Smooth muscle cell (in vitro differentiated cells): ENCODE measurements at regions not wholly inside any gene's neighbourhood (a gene's known extent, or its start where the extent isn't known, plus 50 kb on each side); places are given as distances from the start of the nearest gene placed in this dataset.

Experiments used
- DNase-seq: peaks from one replicate; lab custom pipeline; 2025; ENCODE audit not compliant: unreplicated experiment; lab: John Stamatoyannopoulos, UW
- H2AFZ ChIP-seq: fragments of 200-600 bp; sonication (generic); 2 replicates; pipeline ENCODE4 v1.6.0; 2016; ENCODE audit warnings: antibody characterized with exemption, low read depth, mild to moderate bottlenecking
- H3F3A ChIP-seq: fragments of 200-600 bp; sonication (generic); 2 replicates; pipeline ENCODE4 v1.6.0; 2017; ENCODE audit warnings: antibody characterized with exemption, low read depth
- H3K27ac ChIP-seq: fragments of 200-600 bp; sonication (generic); 2 replicates; pipeline ENCODE4 v1.5.1; 2016; ENCODE audit warnings: low read depth, mild to moderate bottlenecking
- H3K27me3 ChIP-seq: fragments of 200-600 bp; sonication (generic); 2 replicates; pipeline ENCODE4 v1.6.1; 2016; ENCODE audit warnings: low read depth, mild to moderate bottlenecking
- H3K36me3 ChIP-seq: fragments of 200-600 bp; sonication (generic); 2 replicates; pipeline ENCODE4 v1.5.1; 2016; ENCODE audit warnings: low read depth
- H3K4me1 ChIP-seq: fragments of 200-600 bp; sonication (generic); 2 replicates; pipeline ENCODE4 v1.5.1; 2016; ENCODE audit warnings: low read depth
- H3K4me2 ChIP-seq: fragments of 200-600 bp; sonication (generic); 2 replicates; pipeline ENCODE4 v1.6.0; 2016; ENCODE audit warnings: mild to moderate bottlenecking
- H3K4me3 ChIP-seq: fragments of 200-600 bp; sonication (generic); 2 replicates; pipeline ENCODE4 v1.5.1; 2016; ENCODE audit warnings: mild to moderate bottlenecking
- H3K79me2 ChIP-seq: fragments of 200-600 bp; sonication (generic); 2 replicates; pipeline ENCODE4 v1.6.0; 2016; ENCODE audit warnings: low read depth, mild to moderate bottlenecking
- H3K9ac ChIP-seq: fragments of 200-600 bp; sonication (generic); 2 replicates; pipeline ENCODE4 v1.6.0; 2016; ENCODE audit warnings: low read depth
- H3K9me3 ChIP-seq: fragments of 200-600 bp; sonication (generic); replicated peaks from 2 replicates; pipeline ENCODE4 v1.5.1; 2016; ENCODE audit warnings: low read depth
- H4K20me1 ChIP-seq: fragments of 200-600 bp; sonication (generic); 2 replicates; pipeline ENCODE4 v1.6.0; 2016; ENCODE audit warnings: low read depth
- WGBS: methylation state at CpG from one replicate; pipeline ENCODE4 v1.1.7; 2016; ENCODE audit warnings: low lambda C conversion rate; 5-methylcytosine and 5-hydroxymethylcytosine counted together
- TF ChIP-seq, protein P1 (sequence below): fragments of 200-600 bp; sonication (generic); IDR thresholded peaks from 2 replicates; pipeline ENCODE4 v1.5.1; 2017; ENCODE audit warnings: borderline replicate concordance, mild to moderate bottlenecking, antibody characterized with exemption; ENCODE audit not compliant: insufficient read depth, poor library complexity, severe bottlenecking

DNA sequence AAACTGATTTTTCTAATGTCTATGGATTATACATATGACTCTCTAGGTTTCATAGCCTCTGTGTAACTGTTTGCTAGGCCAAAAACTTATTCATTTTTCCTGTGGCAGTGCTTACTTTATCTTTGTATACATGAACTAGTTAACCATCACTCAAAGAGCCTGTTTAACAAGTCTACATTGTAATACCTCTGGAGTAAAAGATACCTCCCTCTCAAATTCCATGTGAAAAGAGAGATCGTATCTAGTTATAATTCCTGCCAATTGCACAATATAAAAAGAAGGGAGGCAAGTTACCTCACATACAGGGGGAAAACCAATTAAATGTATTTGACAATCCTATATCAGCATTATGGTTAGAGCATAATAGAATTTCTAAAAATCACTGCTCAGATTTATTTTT is 271.9 kb upstream of the ST8SIA4 start:
- no peak overlapping the region for H3K27ac ChIP-seq
- no peak overlapping the region for H3K4me3 ChIP-seq
- no peaks in the 10 kb centered on the region for H4K20me1 ChIP-seq
- no peaks in the 10 kb centered on the region for H3K9me3 ChIP-seq
- 77% methylated on average over 1 of the region's 1 CpG for WGBS
- no peak overlapping the region for H2AFZ ChIP-seq
- no peaks in the 10 kb centered on the region for H3K36me3 ChIP-seq
- TF ChIP-seq, protein P1, sequence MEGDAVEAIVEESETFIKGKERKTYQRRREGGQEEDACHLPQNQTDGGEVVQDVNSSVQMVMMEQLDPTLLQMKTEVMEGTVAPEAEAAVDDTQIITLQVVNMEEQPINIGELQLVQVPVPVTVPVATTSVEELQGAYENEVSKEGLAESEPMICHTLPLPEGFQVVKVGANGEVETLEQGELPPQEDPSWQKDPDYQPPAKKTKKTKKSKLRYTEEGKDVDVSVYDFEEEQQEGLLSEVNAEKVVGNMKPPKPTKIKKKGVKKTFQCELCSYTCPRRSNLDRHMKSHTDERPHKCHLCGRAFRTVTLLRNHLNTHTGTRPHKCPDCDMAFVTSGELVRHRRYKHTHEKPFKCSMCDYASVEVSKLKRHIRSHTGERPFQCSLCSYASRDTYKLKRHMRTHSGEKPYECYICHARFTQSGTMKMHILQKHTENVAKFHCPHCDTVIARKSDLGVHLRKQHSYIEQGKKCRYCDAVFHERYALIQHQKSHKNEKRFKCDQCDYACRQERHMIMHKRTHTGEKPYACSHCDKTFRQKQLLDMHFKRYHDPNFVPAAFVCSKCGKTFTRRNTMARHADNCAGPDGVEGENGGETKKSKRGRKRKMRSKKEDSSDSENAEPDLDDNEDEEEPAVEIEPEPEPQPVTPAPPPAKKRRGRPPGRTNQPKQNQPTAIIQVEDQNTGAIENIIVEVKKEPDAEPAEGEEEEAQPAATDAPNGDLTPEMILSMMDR: no peak
- no peaks in the 10 kb centered on the region for H3K4me1 ChIP-seq
- H3K79me2 ChIP-seq: no peaks in the 10 kb centered on the region
- H3F3A ChIP-seq: no peaks in the 10 kb centered on the region
- H3K4me2 ChIP-seq: no peak overlapping the region
- H3K27me3 ChIP-seq: no peaks in the 10 kb centered on the region
- H3K9ac ChIP-seq: no peak overlapping the region
- DNase-seq: no peak

DNA sequence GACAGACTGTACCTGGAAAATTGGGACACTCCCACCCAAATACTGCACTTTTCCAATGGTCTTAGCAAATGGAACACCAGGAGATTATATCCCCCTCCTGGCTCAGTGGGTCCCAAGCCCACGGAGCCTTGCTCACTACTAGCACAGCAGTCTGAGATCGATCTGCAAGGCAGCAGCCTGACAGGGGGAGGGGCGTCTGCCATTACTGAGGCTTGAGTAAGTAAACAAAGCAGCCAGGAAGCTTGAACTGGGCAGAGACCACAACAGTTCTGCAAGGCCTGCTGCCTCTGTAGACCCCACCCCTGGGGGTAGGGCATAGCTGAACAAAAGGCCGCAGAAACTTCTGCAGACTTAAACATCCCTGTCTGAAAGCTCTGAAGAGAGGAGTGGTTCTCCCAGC is 260.0 kb upstream of the ST8SIA4 start:
- Histone ChIP-seq H3K79me2 (no peaks in the 10 kb centered on the region), H3K9ac (no peak overlapping the region), H3K4me1 (no peaks in the 10 kb centered on the region), H3F3A (no peaks in the 10 kb centered on the region), H3K4me2 (no peak overlapping the region), H3K4me3 (no peak overlapping the region), H3K9me3 (no peaks in the 10 kb centered on the region), H2AFZ (no peak overlapping the region), H4K20me1 (no peaks in the 10 kb centered on the region), H3K36me3 (no peaks in the 10 kb centered on the region), H3K27me3 (no peaks in the 10 kb centered on the region), H3K27ac (no peak overlapping the region)
- DNase-seq: no peak
- 79% methylated on average over 4 of the region's 4 CpGs for WGBS
- TF ChIP-seq, protein P1: no peak

DNA sequence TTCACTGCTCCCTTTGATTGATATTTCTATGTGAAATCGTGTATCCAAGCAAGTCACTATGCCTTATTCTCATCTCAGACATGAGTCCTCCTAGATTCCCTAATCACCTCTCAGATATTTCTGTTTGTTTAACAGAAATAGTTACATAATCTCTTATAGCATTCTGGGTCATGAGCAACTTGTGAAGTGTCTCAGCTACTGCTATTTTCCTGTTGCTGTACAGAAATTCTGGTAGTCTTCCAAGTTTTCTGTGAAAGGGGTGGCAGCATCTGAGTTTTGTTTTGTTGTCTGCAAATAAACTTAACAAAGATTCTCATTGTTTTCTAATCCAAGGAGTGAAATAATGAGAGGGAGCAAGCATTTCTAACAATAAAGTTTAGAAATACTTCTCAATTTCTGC is 256.9 kb upstream of the ST8SIA4 start:
- no peak overlapping the region for H3K27ac ChIP-seq
- no peak overlapping the region for H3K4me2 ChIP-seq
- H3K9ac ChIP-seq: no peak overlapping the region
- no peaks in the 10 kb centered on the region for H3F3A ChIP-seq
- no peaks in the 10 kb centered on the region for H4K20me1 ChIP-seq
- H3K4me1 ChIP-seq: no peaks in the 10 kb centered on the region
- DNase-seq: no peak
- H3K9me3 ChIP-seq: no peaks in the 10 kb centered on the region
- H3K4me3 ChIP-seq: no peak overlapping the region
- TF ChIP-seq, protein P1: no peak
- no peak overlapping the region for H2AFZ ChIP-seq
- H3K36me3 ChIP-seq: no peaks in the 10 kb centered on the region
- H3K27me3 ChIP-seq: no peaks in the 10 kb centered on the region
- 82% methylated on average over 1 of the region's 1 CpG for WGBS
- no peaks in the 10 kb centered on the region for H3K79me2 ChIP-seq

DNA sequence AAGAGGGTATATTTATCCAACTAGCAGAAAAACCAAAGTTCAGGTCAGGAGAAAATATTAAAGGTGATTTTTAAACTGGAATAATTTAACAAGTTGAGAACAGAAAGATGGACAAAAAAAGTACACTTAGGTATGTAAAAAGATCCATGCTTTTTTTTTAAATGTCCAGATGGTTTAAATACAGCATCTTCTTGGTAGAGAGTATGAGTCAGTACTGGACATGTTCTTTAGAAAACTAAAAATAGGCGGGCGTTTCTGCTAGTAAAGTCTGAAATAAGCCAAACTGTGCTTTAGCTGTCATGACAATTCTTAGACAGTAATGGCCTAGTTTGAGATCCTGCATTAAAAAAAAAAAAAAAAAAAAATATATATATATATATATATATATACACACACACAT is 255.9 kb upstream of the ST8SIA4 start:
- H3K9ac ChIP-seq: no peak overlapping the region
- H3K27ac ChIP-seq: no peak overlapping the region
- H3K36me3 ChIP-seq: no peaks in the 10 kb centered on the region
- no peaks in the 10 kb centered on the region for H3K27me3 ChIP-seq
- DNase-seq: no peak
- H3K9me3 ChIP-seq: no peaks in the 10 kb centered on the region
- no peaks in the 10 kb centered on the region for H4K20me1 ChIP-seq
- TF ChIP-seq, protein P1: no peak
- no peaks in the 10 kb centered on the region for H3F3A ChIP-seq
- no peaks in the 10 kb centered on the region for H3K79me2 ChIP-seq
- WGBS: 57% methylated on average over 2 of the region's 2 CpGs
- no peak overlapping the region for H3K4me2 ChIP-seq
- H3K4me1 ChIP-seq: no peaks in the 10 kb centered on the region
- H3K4me3 ChIP-seq: no peak overlapping the region
- H2AFZ ChIP-seq: no peak overlapping the region
